ENCODE measurements at regions not wholly inside any gene's neighbourhood (a gene's known extent, or its start where the extent isn't known, plus 50 kb on each side); places are given as distances from the start of the nearest gene placed in this dataset.

GRCh38 chr1:61515096-61515495 lies 209.8 kb downstream of the TM2D1 start:
- Histone ChIP-seq H4K20me1 (ENCODE audit: insufficient read depth, low read depth, low read length) (no peaks in the 10 kb centered on the region), H3K36me3 (ENCODE audit: insufficient read depth, low read length) (no peaks in the 10 kb centered on the region), H3K79me2 (ENCODE audit: low read length) (no peaks in the 10 kb centered on the region), H3K27me3 (ENCODE audit: low read length) (no peaks in the 10 kb centered on the region), H3K4me1 (ENCODE audit: low read length) (no peaks in the 10 kb centered on the region), H3K9me3 (ENCODE audit: low read length) (no peaks in the 10 kb centered on the region), H3K9ac (ENCODE audit: low read length) (no peak overlapping the region), H3K9me2 (replicated peaks; ENCODE audit: insufficient read depth, low read length) (no peaks in the 10 kb centered on the region), H3K4me3 (ENCODE audit: low read length) (no peak overlapping the region), H3K27ac (ENCODE audit: low read length) (no peak overlapping the region), H2AFZ (ENCODE audit: low read length) (no peak overlapping the region), H3K4me2 (ENCODE audit: low read depth, low read length, poor library complexity, severe bottlenecking) (no peak overlapping the region)
- DNase-seq = no peak

All from Karpas-422 (cell line).